ENCODE measurements at regions not wholly inside any gene's neighbourhood (a gene's known extent, or its start where the extent isn't known, plus 50 kb on each side); places are given as distances from the start of the nearest gene placed in this dataset.

DNA sequence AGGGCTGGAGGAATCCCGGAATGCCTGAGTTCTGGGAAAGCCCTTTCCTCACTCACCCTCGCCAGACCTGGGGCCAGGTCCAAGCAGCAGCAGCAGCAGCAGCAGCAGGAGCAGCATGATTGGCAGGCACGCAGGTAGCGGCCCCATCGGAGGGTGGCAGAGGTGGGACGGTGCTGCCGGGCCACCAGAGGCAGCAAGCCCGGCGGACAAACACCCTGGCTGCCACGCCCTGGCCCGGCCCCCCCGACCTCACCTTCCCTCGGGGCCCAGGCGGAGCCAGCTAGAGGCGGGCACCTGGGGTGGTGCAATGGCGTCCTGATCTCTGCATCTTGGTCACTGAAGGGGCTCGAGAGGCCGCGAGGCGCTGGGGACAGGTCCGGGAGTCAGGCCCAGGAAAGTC lies 122.4 kb downstream of the LAT start:
- TF ChIP-seq, protein P1, sequence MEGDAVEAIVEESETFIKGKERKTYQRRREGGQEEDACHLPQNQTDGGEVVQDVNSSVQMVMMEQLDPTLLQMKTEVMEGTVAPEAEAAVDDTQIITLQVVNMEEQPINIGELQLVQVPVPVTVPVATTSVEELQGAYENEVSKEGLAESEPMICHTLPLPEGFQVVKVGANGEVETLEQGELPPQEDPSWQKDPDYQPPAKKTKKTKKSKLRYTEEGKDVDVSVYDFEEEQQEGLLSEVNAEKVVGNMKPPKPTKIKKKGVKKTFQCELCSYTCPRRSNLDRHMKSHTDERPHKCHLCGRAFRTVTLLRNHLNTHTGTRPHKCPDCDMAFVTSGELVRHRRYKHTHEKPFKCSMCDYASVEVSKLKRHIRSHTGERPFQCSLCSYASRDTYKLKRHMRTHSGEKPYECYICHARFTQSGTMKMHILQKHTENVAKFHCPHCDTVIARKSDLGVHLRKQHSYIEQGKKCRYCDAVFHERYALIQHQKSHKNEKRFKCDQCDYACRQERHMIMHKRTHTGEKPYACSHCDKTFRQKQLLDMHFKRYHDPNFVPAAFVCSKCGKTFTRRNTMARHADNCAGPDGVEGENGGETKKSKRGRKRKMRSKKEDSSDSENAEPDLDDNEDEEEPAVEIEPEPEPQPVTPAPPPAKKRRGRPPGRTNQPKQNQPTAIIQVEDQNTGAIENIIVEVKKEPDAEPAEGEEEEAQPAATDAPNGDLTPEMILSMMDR (tag by site-specific recombination; IDR thresholded peaks at IDR 0.05): no peak
- TF ChIP-seq ZNF521 (tag by site-specific recombination; IDR thresholded peaks at IDR 0.05): no peak
- TF ChIP-seq, protein P2, sequence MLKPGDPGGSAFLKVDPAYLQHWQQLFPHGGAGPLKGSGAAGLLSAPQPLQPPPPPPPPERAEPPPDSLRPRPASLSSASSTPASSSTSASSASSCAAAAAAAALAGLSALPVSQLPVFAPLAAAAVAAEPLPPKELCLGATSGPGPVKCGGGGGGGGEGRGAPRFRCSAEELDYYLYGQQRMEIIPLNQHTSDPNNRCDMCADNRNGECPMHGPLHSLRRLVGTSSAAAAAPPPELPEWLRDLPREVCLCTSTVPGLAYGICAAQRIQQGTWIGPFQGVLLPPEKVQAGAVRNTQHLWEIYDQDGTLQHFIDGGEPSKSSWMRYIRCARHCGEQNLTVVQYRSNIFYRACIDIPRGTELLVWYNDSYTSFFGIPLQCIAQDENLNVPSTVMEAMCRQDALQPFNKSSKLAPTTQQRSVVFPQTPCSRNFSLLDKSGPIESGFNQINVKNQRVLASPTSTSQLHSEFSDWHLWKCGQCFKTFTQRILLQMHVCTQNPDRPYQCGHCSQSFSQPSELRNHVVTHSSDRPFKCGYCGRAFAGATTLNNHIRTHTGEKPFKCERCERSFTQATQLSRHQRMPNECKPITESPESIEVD (tag by site-specific recombination; IDR thresholded peaks at IDR 0.05): no peak
- TF ChIP-seq ZFHX2 (tag by site-specific recombination; conservative IDR thresholded peaks at IDR 0.05): no peak
- no peak for TF ChIP-seq ZNF302 (tag by site-specific recombination; IDR thresholded peaks at IDR 0.05; ENCODE audit: low read depth)
- TF ChIP-seq, protein P3, sequence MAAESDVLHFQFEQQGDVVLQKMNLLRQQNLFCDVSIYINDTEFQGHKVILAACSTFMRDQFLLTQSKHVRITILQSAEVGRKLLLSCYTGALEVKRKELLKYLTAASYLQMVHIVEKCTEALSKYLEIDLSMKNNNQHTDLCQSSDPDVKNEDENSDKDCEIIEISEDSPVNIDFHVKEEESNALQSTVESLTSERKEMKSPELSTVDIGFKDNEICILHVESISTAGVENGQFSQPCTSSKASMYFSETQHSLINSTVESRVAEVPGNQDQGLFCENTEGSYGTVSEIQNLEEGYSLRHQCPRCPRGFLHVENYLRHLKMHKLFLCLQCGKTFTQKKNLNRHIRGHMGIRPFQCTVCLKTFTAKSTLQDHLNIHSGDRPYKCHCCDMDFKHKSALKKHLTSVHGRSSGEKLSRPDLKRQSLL (tag by site-specific recombination; IDR thresholded peaks at IDR 0.05): no peak
- TF ChIP-seq MYNN (tag by site-specific recombination; IDR thresholded peaks at IDR 0.05; ENCODE audit: borderline replicate concordance): no peak
- no peak for TF ChIP-seq ZBTB21 (tag by site-specific recombination; IDR thresholded peaks at IDR 0.05)
- no peak for TF ChIP-seq ZNF529 (tag by site-specific recombination; IDR thresholded peaks at IDR 0.05; ENCODE audit: insufficient replicate concordance)
- no peak for TF ChIP-seq RBAK (tag by site-specific recombination; IDR thresholded peaks at IDR 0.05)
- TF ChIP-seq, protein P4, sequence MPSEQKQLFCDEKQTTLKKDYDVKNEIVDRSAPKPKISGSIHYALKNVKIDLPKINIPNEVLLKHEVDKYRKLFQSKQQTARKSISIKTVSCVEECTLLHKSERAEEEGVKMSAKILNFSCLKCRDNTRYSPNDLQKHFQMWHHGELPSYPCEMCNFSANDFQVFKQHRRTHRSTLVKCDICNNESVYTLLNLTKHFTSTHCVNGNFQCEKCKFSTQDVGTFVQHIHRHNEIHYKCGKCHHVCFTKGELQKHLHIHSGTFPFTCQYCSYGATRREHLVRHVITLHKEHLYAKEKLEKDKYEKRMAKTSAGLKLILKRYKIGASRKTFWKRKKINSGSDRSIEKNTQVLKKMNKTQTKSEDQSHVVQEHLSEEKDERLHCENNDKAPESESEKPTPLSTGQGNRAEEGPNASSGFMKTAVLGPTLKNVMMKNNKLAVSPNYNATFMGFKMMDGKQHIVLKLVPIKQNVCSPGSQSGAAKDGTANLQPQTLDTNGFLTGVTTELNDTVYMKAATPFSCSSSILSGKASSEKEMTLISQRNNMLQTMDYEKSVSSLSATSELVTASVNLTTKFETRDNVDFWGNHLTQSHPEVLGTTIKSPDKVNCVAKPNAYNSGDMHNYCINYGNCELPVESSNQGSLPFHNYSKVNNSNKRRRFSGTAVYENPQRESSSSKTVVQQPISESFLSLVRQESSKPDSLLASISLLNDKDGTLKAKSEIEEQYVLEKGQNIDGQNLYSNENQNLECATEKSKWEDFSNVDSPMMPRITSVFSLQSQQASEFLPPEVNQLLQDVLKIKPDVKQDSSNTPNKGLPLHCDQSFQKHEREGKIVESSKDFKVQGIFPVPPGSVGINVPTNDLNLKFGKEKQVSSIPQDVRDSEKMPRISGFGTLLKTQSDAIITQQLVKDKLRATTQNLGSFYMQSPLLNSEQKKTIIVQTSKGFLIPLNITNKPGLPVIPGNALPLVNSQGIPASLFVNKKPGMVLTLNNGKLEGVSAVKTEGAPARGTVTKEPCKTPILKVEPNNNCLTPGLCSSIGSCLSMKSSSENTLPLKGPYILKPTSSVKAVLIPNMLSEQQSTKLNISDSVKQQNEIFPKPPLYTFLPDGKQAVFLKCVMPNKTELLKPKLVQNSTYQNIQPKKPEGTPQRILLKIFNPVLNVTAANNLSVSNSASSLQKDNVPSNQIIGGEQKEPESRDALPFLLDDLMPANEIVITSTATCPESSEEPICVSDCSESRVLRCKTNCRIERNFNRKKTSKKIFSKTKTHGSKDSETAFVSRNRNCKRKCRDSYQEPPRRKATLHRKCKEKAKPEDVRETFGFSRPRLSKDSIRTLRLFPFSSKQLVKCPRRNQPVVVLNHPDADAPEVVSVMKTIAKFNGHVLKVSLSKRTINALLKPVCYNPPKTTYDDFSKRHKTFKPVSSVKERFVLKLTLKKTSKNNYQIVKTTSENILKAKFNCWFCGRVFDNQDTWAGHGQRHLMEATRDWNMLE (tag by site-specific recombination; conservative IDR thresholded peaks at IDR 0.05; ENCODE audit: low read depth): no peak
- TF ChIP-seq, protein P5, sequence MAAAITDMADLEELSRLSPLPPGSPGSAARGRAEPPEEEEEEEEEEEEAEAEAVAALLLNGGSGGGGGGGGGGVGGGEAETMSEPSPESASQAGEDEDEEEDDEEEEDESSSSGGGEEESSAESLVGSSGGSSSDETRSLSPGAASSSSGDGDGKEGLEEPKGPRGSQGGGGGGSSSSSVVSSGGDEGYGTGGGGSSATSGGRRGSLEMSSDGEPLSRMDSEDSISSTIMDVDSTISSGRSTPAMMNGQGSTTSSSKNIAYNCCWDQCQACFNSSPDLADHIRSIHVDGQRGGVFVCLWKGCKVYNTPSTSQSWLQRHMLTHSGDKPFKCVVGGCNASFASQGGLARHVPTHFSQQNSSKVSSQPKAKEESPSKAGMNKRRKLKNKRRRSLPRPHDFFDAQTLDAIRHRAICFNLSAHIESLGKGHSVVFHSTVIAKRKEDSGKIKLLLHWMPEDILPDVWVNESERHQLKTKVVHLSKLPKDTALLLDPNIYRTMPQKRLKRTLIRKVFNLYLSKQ (tag by site-specific recombination; IDR thresholded peaks at IDR 0.05; ENCODE audit: borderline replicate concordance): no peak
- TF ChIP-seq, protein P6, sequence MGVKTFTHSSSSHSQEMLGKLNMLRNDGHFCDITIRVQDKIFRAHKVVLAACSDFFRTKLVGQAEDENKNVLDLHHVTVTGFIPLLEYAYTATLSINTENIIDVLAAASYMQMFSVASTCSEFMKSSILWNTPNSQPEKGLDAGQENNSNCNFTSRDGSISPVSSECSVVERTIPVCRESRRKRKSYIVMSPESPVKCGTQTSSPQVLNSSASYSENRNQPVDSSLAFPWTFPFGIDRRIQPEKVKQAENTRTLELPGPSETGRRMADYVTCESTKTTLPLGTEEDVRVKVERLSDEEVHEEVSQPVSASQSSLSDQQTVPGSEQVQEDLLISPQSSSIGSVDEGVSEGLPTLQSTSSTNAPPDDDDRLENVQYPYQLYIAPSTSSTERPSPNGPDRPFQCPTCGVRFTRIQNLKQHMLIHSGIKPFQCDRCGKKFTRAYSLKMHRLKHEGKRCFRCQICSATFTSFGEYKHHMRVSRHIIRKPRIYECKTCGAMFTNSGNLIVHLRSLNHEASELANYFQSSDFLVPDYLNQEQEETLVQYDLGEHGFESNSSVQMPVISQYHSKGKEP (tag by site-specific recombination; IDR thresholded peaks at IDR 0.05): no peak
- TF ChIP-seq SP3 (tag by site-specific recombination; IDR thresholded peaks at IDR 0.05): no peak
- TF ChIP-seq ZIC2 (tag by site-specific recombination; IDR thresholded peaks at IDR 0.05): no peak
- Histone ChIP-seq H3K9me3 (ENCODE audit: control insufficient read depth, insufficient read depth, low read depth, low read length) (no peaks in the 10 kb centered on the region), H3K36me3 (ENCODE audit: control insufficient read depth in 2 of 2, insufficient read depth in 1 of 2, low read length in 2 of 2) (no peaks in the 10 kb centered on the region), H3K4me1 (ENCODE audit: control insufficient read depth, insufficient read depth, low read length) (no peaks in the 10 kb centered on the region), H3K4me3 (ENCODE audit: low read depth, low read length) (no peak overlapping the region), H3K27ac (ENCODE audit: extremely low read depth, low read depth, low read length) (no peak overlapping the region)
- CTCF ChIA-PET: no interaction called here
- POLR2A ChIA-PET: no interaction called here
